Endothelial cell of umbilical vein (primary cell): ENCODE measurements at regions not wholly inside any gene's neighbourhood (a gene's known extent, or its start where the extent isn't known, plus 50 kb on each side); places are given as distances from the start of the nearest gene placed in this dataset.

Experiments
- BruUV-seq: library from RNA; stranded (reverse); fragments of 400-500 nt; replicated peaks from 2 replicates; lab custom pipeline; 2021; lab: Mats Ljungman, UMichigan
- CTCF ChIA-PET: fragments of 300-600, 350-600 bp; sonication (Branson Sonifier 250); formaldehyde crosslinking; loops from one replicate; lab custom pipeline; 2021; ENCODE audit warnings: antibody characterized with exemption, inconsistent platforms; lab: Charles Lee
- POLR2A ChIA-PET: fragments of 300-600, 350-600 bp; sonication (Branson Sonifier 250); formaldehyde crosslinking; loops from one replicate; lab custom pipeline; 2021; ENCODE audit warnings: antibody characterized with exemption, inconsistent platforms; lab: Charles Lee
- DNase-seq: peaks from one replicate; pipeline ENCODE4 v3.0.0-alpha.2; 2011; ENCODE audit warnings: low read depth, low spot score
- FAIRE-seq: peaks from 2 replicates; lab custom pipeline; 2011; peaks lifted over from hg19 to GRCh38; lab: Jason Lieb, UNC
- H2AFZ ChIP-seq: 2 replicates; pipeline ENCODE4 v1.6.0; 2012; ENCODE audit warnings: low read depth, low read length, control low read depth, inconsistent platforms
- H3K27ac ChIP-seq: 2 replicates; pipeline ENCODE4 v1.5.1; 2011; ENCODE audit warnings: low read depth, mild to moderate bottlenecking, control low read depth, low read length, moderate library complexity; ENCODE audit not compliant: insufficient read depth
- H3K27me3 ChIP-seq, 2 experiments: 2 replicates each; pipeline versions ENCODE4 v1.6.0 to v1.6.1; 2011; ENCODE audit warnings: low read length in 2 of 2, mixed read lengths in 1 of 2; ENCODE audit not compliant: control insufficient read depth in 2 of 2, insufficient read depth in 2 of 2
- H3K36me3 ChIP-seq, 2 experiments: 2 replicates in 1 of 2; 3 replicates in 1 of 2; pipeline ENCODE4 v1.5.1; 2011; ENCODE audit warnings: low read length in 2 of 2, mild to moderate bottlenecking in 1 of 2, moderate library complexity in 1 of 2; ENCODE audit not compliant: control insufficient read depth in 2 of 2, insufficient read depth in 2 of 2; ENCODE audit errors: extremely low read depth in 1 of 2
- H3K4me1 ChIP-seq: 3 replicates; pipeline ENCODE4 v1.5.1; 2011; ENCODE audit warnings: mild to moderate bottlenecking, low read length; ENCODE audit not compliant: control insufficient read depth, insufficient read depth; ENCODE audit errors: extremely low read depth
- H3K4me2 ChIP-seq: 2 replicates; pipeline ENCODE4 v1.6.1; 2011; ENCODE audit warnings: low read length, control low read depth, mixed read lengths; ENCODE audit not compliant: insufficient read depth
- H3K4me3 ChIP-seq, 3 experiments: fragments of 200-600 bp in 1 of 3; sonication (generic), shearing (Covaris generic) in 1 of 3; replicated peaks in 1 of 3; 2 replicates each; pipeline ENCODE4 v1.5.1; 2011 to 2016; ENCODE audit warnings: control low read depth in 3 of 3, low read length in 3 of 3, mild to moderate bottlenecking in 2 of 3, inconsistent platforms in 1 of 3, low read depth in 1 of 3, moderate library complexity in 1 of 3; ENCODE audit not compliant: insufficient read depth in 1 of 3
- H3K79me2 ChIP-seq: 2 replicates; pipeline ENCODE4 v1.6.0; 2012; ENCODE audit warnings: low read length, inconsistent platforms; ENCODE audit not compliant: control insufficient read depth, insufficient read depth
- H3K9ac ChIP-seq: replicated peaks from 2 replicates; pipeline ENCODE3; 2011; ENCODE audit warnings: low read length, control low read depth; ENCODE audit not compliant: insufficient read depth; ENCODE audit errors: extremely low read depth
- H3K9me1 ChIP-seq: replicated peaks from 3 replicates; pipeline ENCODE4 v1.6.0; 2011; ENCODE audit warnings: mild to moderate bottlenecking, low read length; ENCODE audit not compliant: control insufficient read depth, insufficient read depth; ENCODE audit errors: extremely low read depth
- H3K9me3 ChIP-seq: replicated peaks from 2 replicates; pipeline ENCODE4 v1.5.1; 2012; ENCODE audit warnings: low read length, inconsistent platforms; ENCODE audit not compliant: control insufficient read depth, insufficient read depth
- H4K20me1 ChIP-seq: replicated peaks from 2 replicates; pipeline ENCODE3; 2011; ENCODE audit warnings: mild to moderate bottlenecking, low read length; ENCODE audit not compliant: control insufficient read depth, insufficient read depth; ENCODE audit errors: extremely low read depth
- EZH2 ChIP-seq: IDR thresholded peaks from 2 replicates; pipeline ENCODE4 v1.6.1; 2012; ENCODE audit warnings: borderline replicate concordance, low read depth, mild to moderate bottlenecking, moderate library complexity, low read length, inconsistent platforms; ENCODE audit not compliant: severe bottlenecking
- GATA2 ChIP-seq: IDR thresholded peaks from 2 replicates; pipeline ENCODE4 v1.7.0; 2011; ENCODE audit warnings: low read depth, mild to moderate bottlenecking, moderate library complexity, mixed read lengths, low read length; ENCODE audit not compliant: insufficient read length, insufficient read depth
- JUN ChIP-seq: IDR thresholded peaks from 2 replicates; pipeline ENCODE4 v1.6.1; 2011; ENCODE audit warnings: borderline replicate concordance, low read depth; ENCODE audit not compliant: insufficient read length, insufficient read depth
- dilution Hi-C: fragments of 300-500 bp; cut with MboI; formaldehyde crosslinking; loops from one replicate; pipeline ENCODE4 v1.15.0; 2019; ENCODE audit warnings: low sequenced_read_pairs; ENCODE audit not compliant: extremely low pct_ligation_motif_present
- intact Hi-C: fragments of 100-400 bp; cut with micrococcal nuclease; formaldehyde crosslinking; loops from one replicate; pipeline ENCODE4 v1.10.0; 2022

DNA sequence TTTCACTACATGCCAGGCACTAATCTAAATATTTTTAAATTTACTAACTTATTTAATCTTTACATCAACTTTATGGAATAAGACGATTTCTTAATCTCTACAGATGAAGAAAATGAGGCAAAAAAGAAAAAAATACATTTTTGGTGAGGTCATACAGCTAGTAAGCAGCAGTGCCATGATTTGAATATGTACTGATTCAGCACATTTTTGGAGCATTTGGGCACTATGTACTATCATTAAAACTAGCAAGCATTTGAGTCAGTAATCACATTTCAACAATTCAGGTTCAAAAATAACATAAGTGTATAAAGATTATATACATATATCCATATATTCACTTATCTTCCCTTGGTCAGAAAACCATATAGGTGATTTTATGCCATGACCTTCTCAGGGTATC is 124.4 kb upstream of the TMTC1 start:
- no peak for FAIRE-seq
- no TSS peak for BruUV-seq

GRCh38 chr12:29907461-29907860 is 123.7 kb upstream of the TMTC1 start:
- no peak for TF ChIP-seq EZH2
- Histone ChIP-seq H3K9me1 (no peaks in the 10 kb centered on the region), H3K4me1 (no peaks in the 10 kb centered on the region), H3K4me2 (no peak overlapping the region), H3K9ac (no peak overlapping the region), H4K20me1 (no peaks in the 10 kb centered on the region), H2AFZ (no peak overlapping the region), H3K4me3 (no peak overlapping the region), H3K79me2 (no peaks in the 10 kb centered on the region), H3K36me3 (no peaks in the 10 kb centered on the region), H3K9me3 (no peaks in the 10 kb centered on the region), H3K27ac (no peak overlapping the region), H3K27me3 (no peaks in the 10 kb centered on the region)
- FAIRE-seq (no peak), DNase-seq (no peak)
- POLR2A ChIA-PET = no interaction called here
- intact Hi-C loops (no loop called here), dilution Hi-C loops (no loop called here)
- BruUV-seq = no TSS peak
- CTCF ChIA-PET = interaction anchor here (1.4 kb wide), 1 partner anchor 18 kb away, joined by 4 read pairs; no protein-coding TSS in a partner anchor

More for the DNA sequence above, 124.4 kb upstream of the TMTC1 start:
- Histone ChIP-seq H3K79me2 (no peaks in the 10 kb centered on the region), H3K4me1 (no peaks in the 10 kb centered on the region), H3K9me3 (no peaks in the 10 kb centered on the region), H3K4me3 (no peak overlapping the region), H2AFZ (no peak overlapping the region), H3K4me2 (no peak overlapping the region), H3K9me1 (no peaks in the 10 kb centered on the region), H3K36me3 (no peaks in the 10 kb centered on the region), H3K9ac (no peak overlapping the region), H3K27me3 (no peaks in the 10 kb centered on the region), H4K20me1 (no peaks in the 10 kb centered on the region), H3K27ac (no peak overlapping the region)
- POLR2A ChIA-PET = no interaction called here
- intact Hi-C loops = no loop called here
- dilution Hi-C loops = no loop called here
- DNase-seq = no peak
- TF ChIP-seq EZH2 (no peak), GATA2 (no peak), JUN (no peak)
- CTCF ChIA-PET = interaction anchor here (1.4 kb wide), 1 partner anchor 19 kb away, joined by 4 read pairs; no protein-coding TSS in a partner anchor
